Neuron (in vitro differentiated cells): ENCODE measurements at regions not wholly inside any gene's neighbourhood (a gene's known extent, or its start where the extent isn't known, plus 50 kb on each side); places are given as distances from the start of the nearest gene placed in this dataset.

Experiments used
- H2AFZ ChIP-seq: one replicate; pipeline ENCODE4 v1.6.1; 2013; ENCODE audit warnings: low read depth, mild to moderate bottlenecking, inconsistent platforms, low read length, moderate library complexity
- H3K27me3 ChIP-seq: one replicate; pipeline ENCODE4 v1.6.1; 2013; ENCODE audit warnings: low read length; ENCODE audit not compliant: insufficient read depth
- H3K36me3 ChIP-seq: one replicate; pipeline ENCODE4 v1.6.1; 2013; ENCODE audit warnings: low read length; ENCODE audit not compliant: insufficient read depth
- H3K4me1 ChIP-seq: one replicate; pipeline ENCODE4 v1.6.1; 2013; ENCODE audit warnings: low read length; ENCODE audit not compliant: insufficient read depth
- H3K4me3 ChIP-seq: 2 replicates; pipeline ENCODE4 v1.5.1; 2013; ENCODE audit warnings: mild to moderate bottlenecking, low read length, moderate library complexity
- H3K9me3 ChIP-seq: one replicate; pipeline ENCODE4 v1.6.1; 2013; ENCODE audit warnings: low read length

DNA sequence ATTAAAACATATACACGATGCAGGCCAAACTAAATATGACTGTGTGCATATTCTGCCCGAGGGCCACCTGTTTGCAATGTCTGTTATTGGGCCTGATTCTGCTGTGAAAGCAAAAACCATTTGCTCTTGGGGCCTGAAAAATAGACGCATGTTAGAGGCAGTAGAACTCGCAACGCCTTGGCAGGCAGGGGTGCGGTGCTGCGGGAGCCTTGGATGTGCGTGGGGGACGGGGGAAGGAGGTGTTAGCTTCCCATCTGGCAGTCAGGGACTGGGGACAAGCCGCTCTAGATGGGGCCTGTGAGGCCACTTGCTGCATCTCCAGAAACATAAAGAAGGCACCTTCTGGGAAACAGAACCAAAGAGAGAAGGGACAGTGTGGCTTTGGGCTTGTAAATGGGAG, 216.3 kb downstream of the PHETA1 start:
- no peaks in the 10 kb centered on the region for H3K27me3 ChIP-seq
- no peak overlapping the region for H3K4me3 ChIP-seq
- H3K4me1 ChIP-seq, result peaks cover 7% of the 10 kb centered on the region
- H3K36me3 ChIP-seq, result no peaks in the 10 kb centered on the region
- H2AFZ ChIP-seq, result no peak overlapping the region
- no peaks in the 10 kb centered on the region for H3K9me3 ChIP-seq

DNA sequence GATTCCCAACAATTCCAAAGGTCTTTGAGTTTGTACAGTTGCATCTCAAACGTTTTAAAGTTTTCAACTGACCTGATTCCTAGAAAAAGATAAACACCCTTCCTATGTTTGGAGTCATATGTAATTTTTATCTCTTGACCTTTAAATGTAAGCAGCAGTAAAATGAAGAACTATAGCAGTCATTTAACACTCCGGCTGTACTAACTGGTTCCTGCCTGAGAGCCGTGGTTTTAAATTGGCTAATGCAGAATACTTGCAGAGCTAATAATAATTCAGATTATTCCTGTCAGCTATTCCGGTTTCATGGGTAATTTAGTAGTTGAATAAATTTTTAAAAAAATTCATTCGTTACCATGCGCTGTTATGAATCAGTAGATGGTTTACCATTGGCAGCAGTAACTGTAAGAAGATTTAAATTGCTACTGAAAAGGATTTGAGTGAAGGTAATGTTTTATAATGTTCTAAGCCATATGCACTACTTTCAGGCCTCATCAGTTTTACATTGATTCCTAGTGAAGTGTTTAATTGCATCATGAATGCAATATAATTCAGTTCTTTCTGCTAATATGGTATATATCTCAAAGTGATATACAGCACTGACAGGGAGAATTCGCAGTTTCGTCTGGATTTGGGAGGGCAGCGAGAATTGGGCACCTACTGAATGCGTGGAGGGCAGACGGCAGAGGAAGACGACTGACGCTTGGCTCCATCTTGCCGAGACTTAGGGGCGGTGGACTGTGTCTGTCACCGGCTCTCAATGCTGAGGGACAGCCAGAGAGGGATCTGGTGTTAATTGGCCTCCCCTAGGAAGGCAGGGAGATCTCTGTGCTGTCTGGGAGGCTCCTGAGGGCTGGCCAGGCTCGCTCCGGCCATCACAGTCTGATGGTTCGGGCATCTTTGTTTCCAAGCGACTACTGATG, 217.7 kb downstream of the PHETA1 start:
- Histone ChIP-seq H2AFZ (no peak overlapping the region), H3K9me3 (no peaks in the 10 kb centered on the region), H3K27me3 (no peaks in the 10 kb centered on the region), H3K36me3 (no peaks in the 10 kb centered on the region), H3K4me3 (no peak overlapping the region), H3K4me1 (peaks cover 7% of the 10 kb centered on the region)

DNA sequence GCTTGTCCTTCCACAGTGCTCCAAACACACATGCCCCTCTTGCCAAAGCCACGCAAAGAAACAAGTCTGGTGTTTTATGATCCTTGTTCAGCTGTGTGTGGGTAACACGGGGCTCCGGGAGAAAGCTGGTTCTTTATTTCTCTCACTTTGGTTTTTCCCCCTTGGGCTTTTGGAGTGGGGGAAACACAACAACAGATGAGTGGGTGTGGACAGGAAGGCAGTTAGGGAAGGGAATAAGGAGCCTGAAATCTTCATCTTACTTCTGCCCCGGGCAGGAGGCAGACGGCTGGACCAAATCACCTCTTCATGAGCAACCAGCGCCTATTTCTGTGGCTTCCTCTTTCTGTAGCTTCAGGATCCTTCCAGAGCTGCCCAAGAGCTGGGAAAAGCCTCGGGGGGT, 218.5 kb downstream of the PHETA1 start:
- Histone ChIP-seq H3K4me1 (peaks cover 7% of the 10 kb centered on the region), H2AFZ (no peak overlapping the region), H3K4me3 (no peak overlapping the region), H3K27me3 (no peaks in the 10 kb centered on the region), H3K36me3 (no peaks in the 10 kb centered on the region), H3K9me3 (no peaks in the 10 kb centered on the region)

DNA sequence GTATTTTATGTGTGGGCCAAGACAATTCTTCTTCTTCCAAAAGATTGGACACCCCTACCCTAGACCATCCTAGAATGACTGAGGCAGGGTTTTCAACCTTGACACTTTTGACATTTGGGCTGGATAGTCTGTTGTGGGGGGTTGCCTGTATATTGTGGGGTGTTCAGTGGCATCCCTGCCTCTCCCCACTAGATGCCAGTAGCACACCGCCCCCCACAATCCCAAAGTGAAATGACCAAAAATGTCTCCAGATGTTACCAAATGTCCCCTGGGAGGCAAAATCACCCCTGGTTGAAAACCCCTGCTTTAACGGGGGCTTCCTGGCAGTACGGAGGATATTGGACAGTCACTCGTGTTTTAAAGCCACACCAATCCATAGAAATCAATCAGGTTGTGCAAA, 219.6 kb downstream of the PHETA1 start:
- peaks cover 4% of the 10 kb centered on the region for H3K4me1 ChIP-seq
- no peak overlapping the region for H3K4me3 ChIP-seq
- no peak overlapping the region for H2AFZ ChIP-seq
- H3K36me3 ChIP-seq, result no peaks in the 10 kb centered on the region
- H3K9me3 ChIP-seq, result no peaks in the 10 kb centered on the region
- no peaks in the 10 kb centered on the region for H3K27me3 ChIP-seq

DNA sequence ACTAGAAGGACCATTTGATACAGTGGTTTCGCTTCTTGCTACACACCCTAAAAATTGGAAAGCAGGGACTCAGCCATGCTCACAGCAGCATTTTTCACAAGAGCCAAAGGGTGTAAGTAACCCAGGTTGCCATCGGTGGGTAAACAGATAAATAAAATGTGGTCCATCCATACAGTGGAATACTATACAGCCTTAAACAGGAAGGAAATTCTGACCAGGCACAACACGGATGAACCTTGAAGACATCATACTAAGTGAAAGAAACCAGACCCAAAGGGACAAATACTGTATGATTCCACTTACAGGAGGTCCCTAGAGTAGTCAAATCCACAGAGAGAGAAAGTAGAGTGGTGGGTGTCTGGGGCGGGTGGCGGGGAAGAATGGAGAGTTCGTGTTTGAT, 220.9 kb downstream of the PHETA1 start:
- no peaks in the 10 kb centered on the region for H3K27me3 ChIP-seq
- no peaks in the 10 kb centered on the region for H3K9me3 ChIP-seq
- no peak overlapping the region for H3K4me3 ChIP-seq
- H3K4me1 ChIP-seq, result peaks cover 9% of the 10 kb centered on the region
- no peaks in the 10 kb centered on the region for H3K36me3 ChIP-seq
- H2AFZ ChIP-seq, result no peak overlapping the region

DNA sequence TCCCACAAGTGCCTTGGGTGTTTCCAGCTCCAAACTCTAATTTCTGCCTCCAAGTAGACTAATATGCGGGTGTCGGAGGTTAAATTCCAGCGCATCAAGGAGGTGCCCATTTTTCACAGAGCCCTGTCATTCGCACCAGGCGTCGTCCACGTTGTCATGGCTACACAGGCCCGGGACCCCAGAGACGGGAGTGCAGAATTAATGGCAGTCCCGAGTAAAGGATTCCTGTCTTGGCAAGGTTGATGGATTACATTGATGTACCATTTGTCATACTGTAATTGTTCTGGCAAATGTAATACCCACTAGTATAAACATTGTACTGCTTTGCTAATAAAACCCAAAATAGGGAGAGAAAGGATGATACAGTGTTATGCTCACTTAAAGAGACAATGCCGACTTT, 222.9 kb upstream of the MYL2 start:
- H3K36me3 ChIP-seq, result no peaks in the 10 kb centered on the region
- H3K9me3 ChIP-seq, result no peaks in the 10 kb centered on the region
- H3K4me3 ChIP-seq, result no peak overlapping the region
- H2AFZ ChIP-seq, result no peak overlapping the region
- peaks cover 14% of the 10 kb centered on the region for H3K4me1 ChIP-seq
- H3K27me3 ChIP-seq, result no peaks in the 10 kb centered on the region

DNA sequence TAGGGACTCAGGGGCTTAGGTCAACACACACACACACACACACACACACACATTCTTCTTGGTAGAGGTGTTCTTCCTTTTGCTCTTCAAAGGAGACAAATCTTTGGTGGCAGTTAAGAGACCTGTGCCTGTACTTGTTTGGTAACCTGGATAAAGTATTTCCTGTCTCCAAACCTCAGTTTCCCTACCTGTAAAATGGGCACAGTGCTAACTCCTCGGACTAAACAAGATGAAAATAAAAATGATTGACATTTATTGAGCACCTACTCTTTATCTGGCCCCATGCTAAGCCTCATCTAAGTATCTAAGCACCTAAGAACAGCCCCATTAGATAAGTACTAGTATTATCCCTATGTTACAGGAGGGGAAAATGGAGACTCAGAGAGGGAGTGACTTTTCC, 220.8 kb upstream of the MYL2 start:
- Histone ChIP-seq H2AFZ (no peak overlapping the region), H3K36me3 (no peaks in the 10 kb centered on the region), H3K4me3 (no peak overlapping the region), H3K27me3 (no peaks in the 10 kb centered on the region), H3K4me1 (peaks cover 14% of the 10 kb centered on the region), H3K9me3 (no peaks in the 10 kb centered on the region)

DNA sequence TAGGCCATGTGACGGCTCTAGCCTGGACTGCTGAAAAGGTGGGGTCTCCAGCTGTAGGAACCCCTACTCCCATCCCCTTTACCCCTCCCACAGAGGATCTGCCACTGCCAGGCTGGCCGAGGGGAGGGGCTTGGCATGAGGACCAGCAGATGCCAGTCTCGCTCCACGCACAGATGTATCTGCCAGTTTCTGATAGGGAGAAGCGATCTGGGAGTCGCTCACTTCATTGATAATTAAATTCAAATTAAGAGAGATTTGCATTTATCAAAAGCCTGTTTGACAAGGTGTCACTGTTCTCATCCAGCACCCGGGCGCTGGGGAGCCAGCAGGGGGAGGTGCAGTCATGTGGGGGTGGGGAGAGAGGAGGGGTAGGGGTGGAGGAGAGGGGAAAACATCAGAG, 217.6 kb upstream of the MYL2 start:
- Histone ChIP-seq H3K4me3 (no peak overlapping the region), H3K27me3 (no peaks in the 10 kb centered on the region), H3K36me3 (no peaks in the 10 kb centered on the region), H3K9me3 (peaks cover 3% of the 10 kb centered on the region), H3K4me1 (peaks cover 4% of the 10 kb centered on the region), H2AFZ (no peak overlapping the region)

DNA sequence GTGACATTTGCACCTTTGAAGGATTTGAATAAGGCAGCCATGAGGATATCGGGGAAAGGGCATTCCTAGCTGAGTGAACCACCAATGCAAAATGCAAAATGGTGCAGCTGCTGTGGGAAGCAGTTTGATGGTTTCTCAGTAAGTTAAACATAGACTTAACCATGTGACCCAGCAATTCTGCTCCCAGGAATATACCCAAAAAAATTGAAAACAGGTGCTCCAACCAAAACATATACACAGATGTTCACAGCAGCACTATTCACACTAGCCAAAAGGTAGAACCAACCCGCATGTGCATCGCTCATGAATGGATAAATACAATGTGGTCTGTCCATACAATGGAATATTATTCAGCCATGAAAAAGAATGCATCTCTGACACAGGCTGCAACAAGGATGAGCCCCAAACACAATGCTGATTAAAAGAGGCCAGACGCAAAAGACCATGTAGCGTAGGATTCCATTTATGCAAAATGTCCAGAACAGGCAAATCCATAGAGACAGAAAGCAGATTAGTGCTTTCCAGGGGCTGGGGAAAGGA, 215.0 kb upstream of the MYL2 start:
- H3K4me3 ChIP-seq, result no peak overlapping the region
- no peaks in the 10 kb centered on the region for H3K36me3 ChIP-seq
- no peaks in the 10 kb centered on the region for H3K4me1 ChIP-seq
- H3K27me3 ChIP-seq, result no peaks in the 10 kb centered on the region
- H3K9me3 ChIP-seq, result peaks cover 3% of the 10 kb centered on the region
- H2AFZ ChIP-seq, result no peak overlapping the region

DNA sequence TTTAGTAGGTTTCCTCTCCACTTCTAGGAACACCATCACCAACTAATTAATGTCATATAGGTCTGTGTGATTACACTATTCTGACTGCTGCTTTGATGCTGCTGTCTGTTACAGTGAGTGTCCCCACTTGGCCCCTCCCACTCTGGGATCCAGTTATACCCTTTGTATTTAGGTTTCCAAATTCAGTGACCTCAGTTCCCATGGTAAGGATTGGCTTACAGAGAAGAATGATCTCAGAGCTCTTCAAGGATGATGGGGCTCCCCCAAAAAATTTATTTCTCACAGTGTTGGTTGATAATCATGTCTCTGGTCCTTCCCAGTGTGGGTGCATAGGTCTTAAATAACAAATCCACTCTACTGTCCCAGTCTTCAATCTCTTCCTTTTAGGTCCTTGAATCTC, 210.0 kb upstream of the MYL2 start:
- H3K4me3 ChIP-seq, result no peak overlapping the region
- no peaks in the 10 kb centered on the region for H3K4me1 ChIP-seq
- no peaks in the 10 kb centered on the region for H3K36me3 ChIP-seq
- H3K27me3 ChIP-seq, result no peaks in the 10 kb centered on the region
- peaks cover 3% of the 10 kb centered on the region for H3K9me3 ChIP-seq
- no peak overlapping the region for H2AFZ ChIP-seq

DNA sequence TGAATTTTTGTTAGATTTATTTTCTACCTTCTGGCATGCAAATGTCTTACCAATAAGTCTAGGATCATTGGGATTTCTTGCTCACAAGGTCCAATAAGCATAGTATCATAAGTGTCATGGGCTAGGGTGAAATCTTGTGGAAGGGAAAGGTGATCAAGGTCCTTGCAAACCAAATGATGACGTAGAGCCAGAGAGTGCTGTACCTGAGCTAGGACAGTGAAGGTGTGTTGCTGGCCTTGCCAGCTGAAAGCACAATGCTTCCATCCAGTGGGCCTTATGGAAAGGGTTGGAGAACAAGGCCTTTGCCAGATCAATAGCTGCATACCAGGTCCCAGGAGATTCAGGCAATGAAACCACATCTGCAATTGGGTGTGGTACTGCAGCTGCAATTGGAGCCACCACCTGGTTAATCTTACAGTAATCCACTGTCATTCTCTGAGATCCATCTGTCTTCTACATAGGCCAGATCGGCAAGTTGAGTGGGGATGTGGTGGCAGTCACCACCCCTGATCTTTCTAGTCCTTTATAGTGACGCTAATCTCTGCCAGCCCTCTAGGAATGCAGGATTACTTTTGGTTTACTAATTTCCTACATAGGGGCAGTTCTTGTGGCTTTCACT, 208.9 kb upstream of the MYL2 start:
- Histone ChIP-seq H3K4me3 (no peak overlapping the region), H3K27me3 (no peaks in the 10 kb centered on the region), H3K36me3 (no peaks in the 10 kb centered on the region), H2AFZ (no peak overlapping the region), H3K9me3 (peaks cover 3% of the 10 kb centered on the region), H3K4me1 (no peaks in the 10 kb centered on the region)

DNA sequence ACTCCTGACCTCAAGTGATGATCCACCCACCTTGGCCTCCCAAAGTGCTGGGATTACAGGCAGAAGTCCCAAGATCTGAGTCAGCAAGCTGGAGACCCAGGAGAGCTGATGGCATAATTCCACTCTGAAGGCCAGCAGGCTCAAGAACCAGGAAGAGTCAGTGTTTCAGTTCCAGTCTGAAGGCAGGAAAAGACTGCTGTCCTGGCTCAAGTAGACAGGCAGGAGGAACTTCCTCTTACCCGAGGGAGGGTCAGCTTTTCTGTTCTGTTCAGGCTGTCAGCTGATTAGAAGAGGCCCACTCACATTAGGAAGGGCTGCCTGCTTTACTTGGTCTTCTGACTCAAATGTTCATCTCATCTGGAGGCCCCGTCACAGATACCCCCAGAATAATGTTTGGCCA, 206.0 kb upstream of the MYL2 start:
- H3K27me3 ChIP-seq, result no peaks in the 10 kb centered on the region

DNA sequence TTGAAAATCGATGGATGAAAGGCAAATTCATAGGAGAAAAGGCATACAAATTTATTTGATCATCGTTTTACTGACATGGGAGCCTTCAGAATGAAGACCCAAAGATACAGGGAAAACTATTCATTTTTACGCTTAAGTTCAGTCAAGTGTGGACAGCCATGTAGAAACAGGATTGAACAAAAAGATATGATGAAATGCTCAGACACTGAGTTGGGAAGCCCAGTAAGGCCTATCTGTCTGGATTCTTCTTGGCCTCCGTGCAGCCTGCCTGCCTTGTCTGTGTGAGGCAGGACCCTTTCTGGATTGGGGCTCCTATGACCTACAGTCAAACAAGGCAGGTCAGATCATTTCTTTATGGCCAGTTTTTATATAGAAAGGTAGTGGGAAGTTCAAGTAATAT, 203.8 kb upstream of the MYL2 start:
- Histone ChIP-seq H2AFZ (no peak overlapping the region), H3K9me3 (no peaks in the 10 kb centered on the region), H3K36me3 (no peaks in the 10 kb centered on the region), H3K27me3 (no peaks in the 10 kb centered on the region), H3K4me3 (no peak overlapping the region), H3K4me1 (peaks cover 10% of the 10 kb centered on the region)

More for the DNA sequence above, 206.0 kb upstream of the MYL2 start:
- H3K9me3 ChIP-seq, result no peaks in the 10 kb centered on the region
- no peak overlapping the region for H2AFZ ChIP-seq
- no peaks in the 10 kb centered on the region for H3K36me3 ChIP-seq
- no peak overlapping the region for H3K4me3 ChIP-seq
- H3K4me1 ChIP-seq, result peaks cover 10% of the 10 kb centered on the region
